Keratinocyte (primary cell): ENCODE measurements at regions not wholly inside any gene's neighbourhood (a gene's known extent, or its start where the extent isn't known, plus 50 kb on each side); places are given as distances from the start of the nearest gene placed in this dataset.

Source experiments
- EZH2 ChIP-seq: IDR thresholded peaks from one replicate; pipeline ENCODE4 v1.6.1; 2012; ENCODE audit warnings: inconsistent platforms, mild to moderate bottlenecking, low read length, moderate library complexity
- TF ChIP-seq, protein P1 (sequence below), 3 experiments: IDR thresholded peaks in 1 of 3; conservative IDR thresholded peaks in 1 of 3; optimal IDR thresholded peaks in 1 of 3; 2 replicates in 2 of 3; 3 replicates in 1 of 3; pipeline versions ENCODE3 to v1.5.1; 2011; ENCODE audit warnings: low read length in 3 of 3, mild to moderate bottlenecking in 3 of 3, moderate library complexity in 2 of 3, control low read depth in 1 of 3, inconsistent platforms in 1 of 3; ENCODE audit not compliant: insufficient read depth in 2 of 3; ENCODE audit errors: extremely low read depth in 1 of 3

DNA sequence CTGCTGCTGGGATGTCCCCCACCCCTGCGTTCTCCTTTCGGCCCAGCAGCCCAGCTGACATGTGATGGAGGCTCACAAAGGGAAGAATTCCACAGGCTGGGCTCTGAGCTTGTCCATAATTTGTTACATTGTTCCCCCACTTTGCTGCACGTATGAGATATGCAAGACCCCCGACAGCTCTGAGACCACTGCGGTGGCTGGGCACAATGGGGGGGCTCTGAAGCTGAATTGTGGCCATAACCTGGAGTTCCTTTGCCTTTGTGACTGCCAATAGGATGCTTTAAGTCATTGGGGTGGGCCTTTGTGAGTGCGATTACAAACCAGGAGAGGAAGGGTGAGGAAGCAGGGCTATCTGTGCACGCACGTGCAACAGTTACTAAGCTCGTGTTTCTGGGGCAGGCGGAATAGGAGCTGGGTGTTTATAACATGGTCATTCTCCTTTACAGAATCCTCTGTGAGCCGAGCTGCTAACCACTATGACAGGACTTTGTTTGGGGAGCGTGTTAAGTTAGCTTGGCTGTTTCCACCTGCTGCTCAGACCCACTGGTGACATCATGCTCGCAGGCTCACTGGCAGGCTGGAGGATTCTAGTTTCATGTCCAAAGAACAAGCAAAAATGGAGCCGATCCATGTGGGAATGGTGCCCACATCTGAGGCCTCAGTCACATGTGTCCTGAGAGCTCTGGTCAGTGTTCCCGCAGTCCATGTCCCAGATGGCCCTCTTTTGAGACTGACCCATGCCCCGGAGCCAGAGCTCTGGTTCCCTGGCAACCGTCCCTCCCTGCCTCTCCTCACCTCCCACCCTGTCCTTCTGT, 208.3 kb upstream of the SALL1 start:
- TF ChIP-seq, protein P1, sequence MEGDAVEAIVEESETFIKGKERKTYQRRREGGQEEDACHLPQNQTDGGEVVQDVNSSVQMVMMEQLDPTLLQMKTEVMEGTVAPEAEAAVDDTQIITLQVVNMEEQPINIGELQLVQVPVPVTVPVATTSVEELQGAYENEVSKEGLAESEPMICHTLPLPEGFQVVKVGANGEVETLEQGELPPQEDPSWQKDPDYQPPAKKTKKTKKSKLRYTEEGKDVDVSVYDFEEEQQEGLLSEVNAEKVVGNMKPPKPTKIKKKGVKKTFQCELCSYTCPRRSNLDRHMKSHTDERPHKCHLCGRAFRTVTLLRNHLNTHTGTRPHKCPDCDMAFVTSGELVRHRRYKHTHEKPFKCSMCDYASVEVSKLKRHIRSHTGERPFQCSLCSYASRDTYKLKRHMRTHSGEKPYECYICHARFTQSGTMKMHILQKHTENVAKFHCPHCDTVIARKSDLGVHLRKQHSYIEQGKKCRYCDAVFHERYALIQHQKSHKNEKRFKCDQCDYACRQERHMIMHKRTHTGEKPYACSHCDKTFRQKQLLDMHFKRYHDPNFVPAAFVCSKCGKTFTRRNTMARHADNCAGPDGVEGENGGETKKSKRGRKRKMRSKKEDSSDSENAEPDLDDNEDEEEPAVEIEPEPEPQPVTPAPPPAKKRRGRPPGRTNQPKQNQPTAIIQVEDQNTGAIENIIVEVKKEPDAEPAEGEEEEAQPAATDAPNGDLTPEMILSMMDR (optimal IDR thresholded peaks at IDR 0.05 in 1 of 3, IDR thresholded peaks at IDR 0.05 in 1 of 3, conservative IDR thresholded peaks at IDR 0.05 in 1 of 3; ENCODE audit: extremely low read depth in 1 of 3, insufficient read depth in 2 of 3, low read length in 3 of 3): no peak
- no peak for TF ChIP-seq EZH2
